Prostate gland (tissue), 2 donors: ENCODE measurements at regions not wholly inside any gene's neighbourhood (a gene's known extent, or its start where the extent isn't known, plus 50 kb on each side); places are given as distances from the start of the nearest gene placed in this dataset.

Source experiments
- DNase-seq: peaks from one replicate; pipeline ENCODE4 v3.0.0-alpha.2; 2019; ENCODE audit warnings: low spot score
- H3K27ac ChIP-seq, 2 donors: fragments of 200-600 bp; sonication (generic); 2 replicates each; pipeline ENCODE4 v1.5.1; 2017 to 2019
- H3K27me3 ChIP-seq: fragments of 200-600 bp; sonication (generic); replicated peaks from 2 replicates; pipeline ENCODE4 v1.5.1; 2019; ENCODE audit not compliant: insufficient read depth
- H3K36me3 ChIP-seq, 2 donors: fragments of 200-600 bp; sonication (generic); 1 replicate in 1 of 2; 2 replicates in 1 of 2; pipeline versions ENCODE4 v1.5.1 to v1.8.1; 2017 to 2019
- H3K4me1 ChIP-seq: fragments of 200-600 bp; sonication (generic); replicated peaks from 2 replicates; pipeline ENCODE4 v1.5.1; 2019
- H3K4me3 ChIP-seq, 2 donors: fragments of 200-600 bp; sonication (generic); 2 replicates each; pipeline ENCODE4 v1.5.1; 2017 to 2019
- H3K9me3 ChIP-seq: fragments of 200-600 bp; sonication (generic); 2 replicates; pipeline ENCODE4 v1.5.1; 2017
- POLR2A ChIP-seq: fragments of 450-650 bp; IDR thresholded peaks from one replicate; pipeline ENCODE4 v1.6.1; 2016; ENCODE audit warnings: antibody characterized with exemption, mild to moderate bottlenecking
- POLR2AphosphoS5 ChIP-seq: sonication (generic); formaldehyde crosslinking; IDR thresholded peaks from one replicate; pipeline ENCODE4 v1.6.1; 2017; ENCODE audit warnings: antibody characterized with exemption
- WGBS: methylation state at CpG from one replicate; pipeline ENCODE4 v1.1.5; 2018; 5-methylcytosine and 5-hydroxymethylcytosine counted together
- intact Hi-C: fragments of 100-400 bp; cut with DNase I; formaldehyde crosslinking; loops from one replicate; pipeline ENCODE4 v1.14.2; 2022
- TF ChIP-seq, protein P1 (sequence below), 4 experiments: fragments of 200-600 bp in 2 of 4; fragments of 450-650 bp in 2 of 4; sonication (generic) in 2 of 4; IDR thresholded peaks; 1 replicate in 3 of 4; 2 replicates in 1 of 4; pipeline ENCODE4 v1.5.1; 2016 to 2019; ENCODE audit warnings: antibody characterized with exemption in 4 of 4, mild to moderate bottlenecking in 2 of 4, moderate library complexity in 2 of 4

DNA sequence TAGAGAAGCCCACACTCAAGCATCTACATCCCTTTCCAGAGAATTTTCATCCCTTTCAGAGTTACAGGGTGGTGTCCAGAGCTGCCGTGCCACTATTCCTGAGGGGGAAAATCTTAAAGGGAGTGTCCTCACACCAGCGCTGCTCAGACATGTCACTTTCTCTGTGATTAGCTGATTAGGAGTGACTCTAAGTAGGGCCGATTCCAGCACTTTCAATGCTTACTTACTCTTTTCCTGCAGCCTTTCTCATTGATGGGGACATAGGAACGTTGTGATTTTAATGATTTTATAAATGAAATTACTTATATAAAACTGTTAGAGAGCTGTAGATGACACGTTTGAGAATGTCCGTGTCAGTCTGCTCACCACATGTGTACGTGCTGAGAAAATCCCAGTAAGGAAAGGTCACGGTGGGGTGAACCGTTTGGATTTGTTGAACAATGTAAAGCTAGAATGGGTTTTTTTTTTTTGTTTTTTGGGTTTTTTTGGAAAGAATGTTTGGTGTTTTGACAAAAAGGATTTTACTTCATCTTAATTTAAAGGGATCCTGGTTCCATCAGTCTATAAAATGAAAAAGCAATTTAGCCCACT, 56.6 kb upstream of the SPATA13 start:
- Histone ChIP-seq H3K4me1 (no peaks in the 10 kb centered on the region), H3K27ac (no peak overlapping the region), H3K4me3 (no peak overlapping the region), H3K36me3 (no peaks in the 10 kb centered on the region), H3K27me3 (no peaks in the 10 kb centered on the region), H3K9me3 (no peaks in the 10 kb centered on the region)
- DNase-seq, result no peak
- 62% methylated on average over 9 of the region's 9 CpGs for WGBS
- intact Hi-C loops, result no loop called here
- no peak for TF ChIP-seq POLR2AphosphoS5
- no peak for TF ChIP-seq POLR2A
- TF ChIP-seq, protein P1, sequence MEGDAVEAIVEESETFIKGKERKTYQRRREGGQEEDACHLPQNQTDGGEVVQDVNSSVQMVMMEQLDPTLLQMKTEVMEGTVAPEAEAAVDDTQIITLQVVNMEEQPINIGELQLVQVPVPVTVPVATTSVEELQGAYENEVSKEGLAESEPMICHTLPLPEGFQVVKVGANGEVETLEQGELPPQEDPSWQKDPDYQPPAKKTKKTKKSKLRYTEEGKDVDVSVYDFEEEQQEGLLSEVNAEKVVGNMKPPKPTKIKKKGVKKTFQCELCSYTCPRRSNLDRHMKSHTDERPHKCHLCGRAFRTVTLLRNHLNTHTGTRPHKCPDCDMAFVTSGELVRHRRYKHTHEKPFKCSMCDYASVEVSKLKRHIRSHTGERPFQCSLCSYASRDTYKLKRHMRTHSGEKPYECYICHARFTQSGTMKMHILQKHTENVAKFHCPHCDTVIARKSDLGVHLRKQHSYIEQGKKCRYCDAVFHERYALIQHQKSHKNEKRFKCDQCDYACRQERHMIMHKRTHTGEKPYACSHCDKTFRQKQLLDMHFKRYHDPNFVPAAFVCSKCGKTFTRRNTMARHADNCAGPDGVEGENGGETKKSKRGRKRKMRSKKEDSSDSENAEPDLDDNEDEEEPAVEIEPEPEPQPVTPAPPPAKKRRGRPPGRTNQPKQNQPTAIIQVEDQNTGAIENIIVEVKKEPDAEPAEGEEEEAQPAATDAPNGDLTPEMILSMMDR (IDR thresholded peaks at IDR 0.05), result no peak

DNA sequence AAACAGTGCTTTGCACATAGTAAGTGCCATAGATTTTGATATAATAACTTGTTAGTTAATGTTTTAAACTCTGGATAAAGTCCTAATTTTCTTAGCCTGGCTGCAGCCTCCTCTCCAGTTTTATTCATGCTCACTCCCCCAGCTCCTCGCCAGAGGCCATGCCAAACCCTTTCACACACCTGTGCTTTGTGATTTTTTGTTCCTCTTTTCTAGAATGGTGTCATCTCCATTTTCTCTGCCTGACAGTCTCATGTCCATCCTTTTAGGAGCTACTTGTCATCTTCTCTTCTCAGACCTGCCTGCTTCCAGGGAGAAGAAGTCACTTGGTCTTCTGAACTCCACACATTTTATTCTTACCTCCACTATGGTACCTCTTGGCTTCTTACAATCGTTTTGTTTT, 55.8 kb upstream of the SPATA13 start:
- intact Hi-C loops, result no loop called here
- WGBS, result 77% methylated on average over 2 of the region's 2 CpGs
- H3K9me3 ChIP-seq, result no peaks in the 10 kb centered on the region
- H3K36me3 ChIP-seq, result no peaks in the 10 kb centered on the region
- H3K4me3 ChIP-seq, result no peak overlapping the region
- TF ChIP-seq, protein P1 (IDR thresholded peaks at IDR 0.05), result no peak
- TF ChIP-seq POLR2AphosphoS5 (no peak), POLR2A (no peak)
- no peak overlapping the region for H3K27ac ChIP-seq
- no peaks in the 10 kb centered on the region for H3K27me3 ChIP-seq
- no peaks in the 10 kb centered on the region for H3K4me1 ChIP-seq
- DNase-seq, result no peak

DNA sequence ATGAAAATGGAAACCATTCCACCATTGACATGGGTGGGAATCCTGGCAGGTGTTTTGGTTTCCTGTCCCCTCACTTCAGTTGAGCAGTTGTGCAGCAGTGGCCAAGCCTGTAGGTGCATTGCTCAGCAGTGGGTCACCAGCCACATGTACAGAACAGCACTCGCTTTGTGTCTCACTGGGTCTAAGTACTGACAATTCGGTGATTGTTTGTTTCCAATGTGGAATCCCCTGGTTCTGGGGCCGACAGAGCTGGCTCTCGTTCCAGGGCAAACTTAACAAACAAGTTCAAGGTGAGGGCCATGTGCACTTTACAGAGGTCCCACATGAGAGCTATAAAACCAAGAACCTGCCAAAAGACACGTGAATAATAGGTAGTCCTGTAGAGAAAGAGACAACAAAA, 54.1 kb upstream of the SPATA13 start:
- H3K4me3 ChIP-seq, result no peak overlapping the region
- intact Hi-C loops, result no loop called here
- no peak overlapping the region for H3K27ac ChIP-seq
- 64% methylated on average over 5 of the region's 5 CpGs for WGBS
- no peaks in the 10 kb centered on the region for H3K4me1 ChIP-seq
- H3K36me3 ChIP-seq, result no peaks in the 10 kb centered on the region
- no peaks in the 10 kb centered on the region for H3K27me3 ChIP-seq
- TF ChIP-seq POLR2AphosphoS5 (no peak), POLR2A (no peak)
- TF ChIP-seq, protein P1 (IDR thresholded peaks at IDR 0.05), result no peak
- DNase-seq, result no peak
- no peaks in the 10 kb centered on the region for H3K9me3 ChIP-seq

DNA sequence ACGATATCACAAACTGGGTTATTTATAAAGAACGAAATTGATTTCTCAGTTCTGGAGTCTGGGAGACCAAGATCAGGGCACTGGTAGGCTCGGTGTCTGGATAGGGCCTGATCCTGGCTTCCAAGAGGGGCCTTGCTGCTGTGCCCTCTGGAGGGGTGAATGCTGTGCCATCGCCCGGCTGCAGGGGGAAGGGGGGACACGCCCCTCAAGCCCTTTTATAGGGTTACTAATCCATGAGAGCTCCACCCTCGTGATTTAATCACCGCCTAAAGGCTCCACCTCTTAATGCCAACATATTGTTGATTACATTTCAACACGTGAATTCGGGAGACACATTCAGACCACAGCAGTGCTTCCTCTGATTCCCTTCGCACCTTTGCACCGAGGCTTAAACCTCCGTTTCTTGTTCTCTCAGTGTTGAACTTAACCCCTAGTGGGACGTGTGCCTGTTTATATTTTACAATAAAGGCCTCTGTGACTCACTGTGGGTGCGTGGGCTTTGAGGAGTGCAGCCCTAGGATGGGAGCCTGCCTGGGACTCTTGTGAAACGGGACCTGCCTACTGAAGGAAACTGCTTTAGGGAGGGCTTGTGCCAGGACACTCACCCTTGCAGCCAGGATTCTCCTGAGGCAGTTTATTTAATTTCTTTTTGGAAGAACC, 52.4 kb upstream of the SPATA13 start:
- no peaks in the 10 kb centered on the region for H3K4me1 ChIP-seq
- DNase-seq, result no peak

More for the DNA sequence above, 52.4 kb upstream of the SPATA13 start:
- H3K9me3 ChIP-seq, result no peaks in the 10 kb centered on the region
- intact Hi-C loops, result no loop called here
- TF ChIP-seq POLR2AphosphoS5, result no peak
- TF ChIP-seq POLR2A, result no peak
- TF ChIP-seq, protein P1 (IDR thresholded peaks at IDR 0.05), result no peak
- 60% methylated on average over 16 of the region's 16 CpGs for WGBS
- no peaks in the 10 kb centered on the region for H3K27me3 ChIP-seq
- no peak overlapping the region for H3K4me3 ChIP-seq
- no peak overlapping the region for H3K27ac ChIP-seq
- no peaks in the 10 kb centered on the region for H3K36me3 ChIP-seq
